BE2C (cell line): ENCODE measurements at regions not wholly inside any gene's neighbourhood (a gene's known extent, or its start where the extent isn't known, plus 50 kb on each side); places are given as distances from the start of the nearest gene placed in this dataset.

Experiments used
- DNase-seq: peaks from one replicate; pipeline ENCODE4 v3.0.0-alpha.2; 2020
- H3K27me3 ChIP-seq: fragments of 250-450 bp; sonication (Bioruptor Pico); 2 replicates; pipeline ENCODE4 v1.5.1; 2020; ENCODE audit warnings: mild to moderate bottlenecking
- H3K36me3 ChIP-seq: fragments of 250-450 bp; sonication (Bioruptor Pico); 2 replicates; pipeline ENCODE4 v1.5.1; 2020; ENCODE audit warnings: mild to moderate bottlenecking
- H3K4me1 ChIP-seq: fragments of 250-450 bp; sonication (Bioruptor Pico); 2 replicates; pipeline ENCODE4 v1.5.1; 2020
- H3K4me3 ChIP-seq: 2 replicates; pipeline ENCODE4 v1.5.1; 2011; ENCODE audit warnings: low read depth, low read length
- H3K9me3 ChIP-seq: fragments of 250-450 bp; sonication (Bioruptor Pico); 2 replicates; pipeline ENCODE4 v1.5.1; 2020
- CTCF ChIP-seq: IDR thresholded peaks from 2 replicates; pipeline ENCODE4 v1.5.1; 2012; ENCODE audit warnings: mild to moderate bottlenecking, low read depth, low read length

DNA sequence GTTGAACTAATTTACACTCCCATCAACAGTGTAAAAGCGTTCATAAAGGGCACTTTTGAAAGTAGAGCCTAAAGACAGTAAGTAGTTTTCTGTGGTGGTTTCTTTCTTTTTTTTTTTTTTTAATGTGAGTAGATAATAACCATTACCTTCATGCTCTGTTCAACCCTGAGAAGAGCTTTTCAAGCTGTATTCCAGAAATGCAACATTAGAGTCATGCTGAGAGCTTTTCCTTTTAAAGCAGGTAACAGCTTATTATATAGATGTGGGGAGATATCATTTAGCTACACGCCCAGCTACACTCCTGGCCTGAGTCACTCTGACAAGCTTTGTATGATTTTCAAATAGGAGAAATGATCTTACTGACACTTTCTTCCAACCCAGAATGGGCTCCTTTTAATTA, 96.2 kb upstream of the ARHGEF26 start:
- no peak overlapping the region for H3K4me3 ChIP-seq
- no peaks in the 10 kb centered on the region for H3K9me3 ChIP-seq
- no peaks in the 10 kb centered on the region for H3K36me3 ChIP-seq
- no peak for TF ChIP-seq CTCF
- H3K4me1 ChIP-seq: no peaks in the 10 kb centered on the region
- no peaks in the 10 kb centered on the region for H3K27me3 ChIP-seq
- no peak for DNase-seq

DNA sequence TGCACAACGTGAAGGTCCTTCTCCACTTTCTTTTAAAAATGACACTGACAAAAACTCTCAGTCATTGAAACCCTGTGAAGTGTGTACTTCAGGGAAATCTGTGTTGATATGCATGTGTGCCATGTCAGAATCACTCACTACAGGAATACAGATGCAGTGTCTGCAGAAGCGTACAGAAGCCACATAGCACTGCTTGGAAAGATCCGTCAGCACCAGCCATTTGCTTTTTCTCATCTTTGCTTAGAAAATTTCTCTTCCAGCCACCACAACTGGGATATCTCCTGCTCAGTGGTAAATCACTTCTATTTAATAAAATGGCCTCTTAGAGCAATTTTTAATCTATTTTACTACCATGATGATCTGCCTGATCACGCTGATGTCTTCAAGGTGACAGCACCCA, 91.3 kb upstream of the ARHGEF26 start:
- no peaks in the 10 kb centered on the region for H3K27me3 ChIP-seq

DNA sequence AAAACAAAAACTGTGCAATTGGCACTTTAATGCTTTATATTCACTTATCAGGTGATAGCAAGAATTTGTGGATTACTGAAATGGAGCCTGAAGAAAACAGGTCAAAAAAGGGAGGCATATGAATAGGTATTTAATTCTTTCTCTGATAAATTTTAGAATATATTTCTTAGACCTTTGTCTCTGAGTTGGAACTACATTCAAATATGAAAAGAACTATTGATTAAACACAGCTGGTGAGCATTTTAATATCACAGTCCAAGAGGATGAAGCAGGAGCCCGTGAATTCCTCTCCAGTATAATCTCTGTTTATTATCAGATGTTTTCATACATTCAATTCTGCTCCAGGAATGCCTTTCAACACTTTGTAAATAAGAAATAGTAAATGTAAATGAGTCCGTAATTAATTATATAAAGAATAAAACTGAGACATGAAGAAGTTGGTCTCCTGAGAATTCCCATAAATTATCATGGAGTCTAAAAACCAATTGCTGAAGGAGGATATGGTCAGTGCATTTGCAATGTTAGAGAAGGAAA, 86.3 kb upstream of the ARHGEF26 start:
- no peak for DNase-seq
- no peak for TF ChIP-seq CTCF
- Histone ChIP-seq H3K4me1 (no peaks in the 10 kb centered on the region), H3K27me3 (no peaks in the 10 kb centered on the region), H3K4me3 (no peak overlapping the region), H3K36me3 (no peaks in the 10 kb centered on the region), H3K9me3 (no peaks in the 10 kb centered on the region)

More for the DNA sequence above, 91.3 kb upstream of the ARHGEF26 start:
- Histone ChIP-seq H3K4me3 (no peak overlapping the region), H3K36me3 (no peaks in the 10 kb centered on the region), H3K9me3 (no peaks in the 10 kb centered on the region), H3K4me1 (no peaks in the 10 kb centered on the region)
- DNase-seq: no peak
- TF ChIP-seq CTCF: no peak

- Histone ChIP-seq H3K4me3 (no peak overlapping the region), H3K27me3 (no peaks in the 10 kb centered on the region), H3K36me3 (no peaks in the 10 kb centered on the region), H3K4me1 (no peaks in the 10 kb centered on the region), H3K9me3 (no peaks in the 10 kb centered on the region)
- TF ChIP-seq CTCF: peak; percentile 29; the same call in 1 of the 2 replicates
- DNase-seq: no peak
Observed at GRCh38 chr3:154040283-154040682, 80.9 kb upstream of the ARHGEF26 start.

- H3K36me3 ChIP-seq: no peaks in the 10 kb centered on the region
- H3K9me3 ChIP-seq: no peaks in the 10 kb centered on the region
- no peak overlapping the region for H3K4me3 ChIP-seq
Observed at GRCh38 chr3:154044671-154045070, 76.5 kb upstream of the ARHGEF26 start.

More at GRCh38 chr3:154044671-154045070, 76.5 kb upstream of the ARHGEF26 start:
- TF ChIP-seq CTCF: no peak
- Histone ChIP-seq H3K4me1 (no peaks in the 10 kb centered on the region), H3K27me3 (no peaks in the 10 kb centered on the region)
- DNase-seq: no peak
